ENCODE measurements at regions not wholly inside any gene's neighbourhood (a gene's known extent, or its start where the extent isn't known, plus 50 kb on each side); places are given as distances from the start of the nearest gene placed in this dataset.

DNA sequence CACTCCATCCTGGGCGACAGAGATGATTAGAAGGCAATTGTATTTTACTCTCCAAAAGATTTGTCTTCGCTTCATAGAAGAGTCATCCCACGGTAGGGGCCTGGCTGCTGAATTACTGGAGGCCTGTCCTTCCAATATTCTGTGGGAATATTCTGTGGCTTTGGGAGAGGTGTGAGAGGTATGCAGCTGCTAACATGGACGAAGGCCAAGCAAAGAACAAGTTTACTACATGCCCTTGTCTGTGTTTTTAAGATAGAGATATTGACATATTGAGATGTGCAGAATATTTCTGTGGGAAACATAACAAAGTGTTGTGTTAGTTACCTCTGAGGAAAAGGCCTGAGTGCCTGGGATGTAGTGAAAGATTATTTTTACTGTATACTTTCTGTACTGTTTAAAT is 71.8 kb upstream of the SMIM15 start:
- TF ChIP-seq, protein P1, sequence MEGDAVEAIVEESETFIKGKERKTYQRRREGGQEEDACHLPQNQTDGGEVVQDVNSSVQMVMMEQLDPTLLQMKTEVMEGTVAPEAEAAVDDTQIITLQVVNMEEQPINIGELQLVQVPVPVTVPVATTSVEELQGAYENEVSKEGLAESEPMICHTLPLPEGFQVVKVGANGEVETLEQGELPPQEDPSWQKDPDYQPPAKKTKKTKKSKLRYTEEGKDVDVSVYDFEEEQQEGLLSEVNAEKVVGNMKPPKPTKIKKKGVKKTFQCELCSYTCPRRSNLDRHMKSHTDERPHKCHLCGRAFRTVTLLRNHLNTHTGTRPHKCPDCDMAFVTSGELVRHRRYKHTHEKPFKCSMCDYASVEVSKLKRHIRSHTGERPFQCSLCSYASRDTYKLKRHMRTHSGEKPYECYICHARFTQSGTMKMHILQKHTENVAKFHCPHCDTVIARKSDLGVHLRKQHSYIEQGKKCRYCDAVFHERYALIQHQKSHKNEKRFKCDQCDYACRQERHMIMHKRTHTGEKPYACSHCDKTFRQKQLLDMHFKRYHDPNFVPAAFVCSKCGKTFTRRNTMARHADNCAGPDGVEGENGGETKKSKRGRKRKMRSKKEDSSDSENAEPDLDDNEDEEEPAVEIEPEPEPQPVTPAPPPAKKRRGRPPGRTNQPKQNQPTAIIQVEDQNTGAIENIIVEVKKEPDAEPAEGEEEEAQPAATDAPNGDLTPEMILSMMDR (IDR thresholded peaks at IDR 0.05) = no peak
- TF ChIP-seq POLR2A (IDR thresholded peaks at IDR 0.05) (no peak), EP300 (IDR thresholded peaks at IDR 0.05; ENCODE audit: low read depth) (no peak), POLR2AphosphoS5 (IDR thresholded peaks at IDR 0.05) (no peak)

Measured in transverse colon (tissue), 4 donors.